NCI-H82 treated with DMSO at 0.1 percent for 48 hours (cell line): ENCODE measurements at regions not wholly inside any gene's neighbourhood (a gene's known extent, or its start where the extent isn't known, plus 50 kb on each side); places are given as distances from the start of the nearest gene placed in this dataset.
"Not testable (repeated sequence)": the region's sequence is repeated elsewhere in the genome, so short reads cannot be mapped to it uniquely, and the experiment has no call there.

Experiments
- DNase-seq: peaks from one replicate; lab custom pipeline; 2025; ENCODE audit not compliant: unreplicated experiment; lab: John Stamatoyannopoulos, UW

- no peak for DNase-seq
Observed at GRCh38 chr2:173713904-173714555, 251.1 kb downstream of the SP3 start.

GRCh38 chr2:173715441-173715840 lies 249.7 kb downstream of the SP3 start:
- DNase-seq: peak; percentile 61

GRCh38 chr2:173716458-173717052 lies 248.6 kb downstream of the SP3 start:
- no peak for DNase-seq

GRCh38 chr2:173719471-173719870 lies 245.7 kb downstream of the SP3 start:
- no peak for DNase-seq

GRCh38 chr2:173720306-173720705 lies 244.9 kb downstream of the SP3 start:
- DNase-seq: no peak

GRCh38 chr2:173734797-173735196 lies 230.4 kb downstream of the SP3 start:
- DNase-seq: no peak

- not testable (repeated sequence) for DNase-seq
Observed at GRCh38 chr2:173737954-173738575, 227.1 kb downstream of the SP3 start.

- no peak for DNase-seq
Observed at GRCh38 chr2:173739006-173739405, 226.2 kb downstream of the SP3 start.

GRCh38 chr2:173740639-173741038 lies 224.5 kb downstream of the SP3 start:
- no peak for DNase-seq

- no peak for DNase-seq
Observed at GRCh38 chr2:173741759-173742158, 223.4 kb downstream of the SP3 start.

- no peak for DNase-seq
Observed at GRCh38 chr2:173747035-173747434, 218.1 kb downstream of the SP3 start.

GRCh38 chr2:173749315-173749714 lies 215.9 kb downstream of the SP3 start:
- DNase-seq: no peak

- no peak for DNase-seq
Observed at GRCh38 chr2:173750353-173750801, 214.8 kb downstream of the SP3 start.

- DNase-seq: no peak
Observed at GRCh38 chr2:173750831-173751230, 214.3 kb downstream of the SP3 start.

- DNase-seq: no peak
Observed at GRCh38 chr2:173751245-173751975, 213.8 kb downstream of the SP3 start.

GRCh38 chr2:173752152-173752551 lies 213.0 kb downstream of the SP3 start:
- DNase-seq: no peak

- DNase-seq: no peak
Observed at GRCh38 chr2:173753441-173753840, 211.7 kb downstream of the SP3 start.

GRCh38 chr2:173754165-173754564 lies 211.0 kb downstream of the SP3 start:
- no peak for DNase-seq

- DNase-seq: no peak
Observed at GRCh38 chr2:173754837-173755236, 210.3 kb downstream of the SP3 start.

- DNase-seq: no peak
Observed at GRCh38 chr2:173755798-173756197, 209.4 kb downstream of the SP3 start.

- DNase-seq: no peak
Observed at GRCh38 chr2:173759959-173760358, 205.2 kb downstream of the SP3 start.

GRCh38 chr2:173760553-173760952 lies 204.6 kb downstream of the SP3 start:
- DNase-seq: no peak
